ENCODE measurements at regions not wholly inside any gene's neighbourhood (a gene's known extent, or its start where the extent isn't known, plus 50 kb on each side); places are given as distances from the start of the nearest gene placed in this dataset.
A peak's percentile ranks its signal among the peaks of the same experiment; 100 is the strongest.
"Not testable (repeated sequence)": the region's sequence is repeated elsewhere in the genome, so short reads cannot be mapped to it uniquely, and the experiment has no call there.

GRCh38 chr7:8363407-8364015, 69.9 kb upstream of the NXPH1 start:
- TF ChIP-seq POLR2A (IDR thresholded peaks at IDR 0.05): no peak
- TF ChIP-seq, protein P1, sequence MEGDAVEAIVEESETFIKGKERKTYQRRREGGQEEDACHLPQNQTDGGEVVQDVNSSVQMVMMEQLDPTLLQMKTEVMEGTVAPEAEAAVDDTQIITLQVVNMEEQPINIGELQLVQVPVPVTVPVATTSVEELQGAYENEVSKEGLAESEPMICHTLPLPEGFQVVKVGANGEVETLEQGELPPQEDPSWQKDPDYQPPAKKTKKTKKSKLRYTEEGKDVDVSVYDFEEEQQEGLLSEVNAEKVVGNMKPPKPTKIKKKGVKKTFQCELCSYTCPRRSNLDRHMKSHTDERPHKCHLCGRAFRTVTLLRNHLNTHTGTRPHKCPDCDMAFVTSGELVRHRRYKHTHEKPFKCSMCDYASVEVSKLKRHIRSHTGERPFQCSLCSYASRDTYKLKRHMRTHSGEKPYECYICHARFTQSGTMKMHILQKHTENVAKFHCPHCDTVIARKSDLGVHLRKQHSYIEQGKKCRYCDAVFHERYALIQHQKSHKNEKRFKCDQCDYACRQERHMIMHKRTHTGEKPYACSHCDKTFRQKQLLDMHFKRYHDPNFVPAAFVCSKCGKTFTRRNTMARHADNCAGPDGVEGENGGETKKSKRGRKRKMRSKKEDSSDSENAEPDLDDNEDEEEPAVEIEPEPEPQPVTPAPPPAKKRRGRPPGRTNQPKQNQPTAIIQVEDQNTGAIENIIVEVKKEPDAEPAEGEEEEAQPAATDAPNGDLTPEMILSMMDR (IDR thresholded peaks at IDR 0.05): no peak
- DNase-seq (no peak), ATAC-seq (no peak)
- H3K4me3 ChIP-seq: no peak overlapping the region
- no peaks in the 10 kb centered on the region for H3K9me3 ChIP-seq
- H3K27me3 ChIP-seq: no peaks in the 10 kb centered on the region
- no peaks in the 10 kb centered on the region for H3K4me1 ChIP-seq
- intact Hi-C loops (cut with DNase I): no loop called here
- H3K27ac ChIP-seq: no peak overlapping the region
- 61 to 76% (median 64%) methylated on average over 3 of the region's 3 CpGs for WGBS, 4 donors
- H3K36me3 ChIP-seq: no peaks in the 10 kb centered on the region

- intact Hi-C loops (cut with DNase I): no loop called here
- Histone ChIP-seq H3K36me3 (no peaks in the 10 kb centered on the region), H3K27me3 (no peaks in the 10 kb centered on the region), H3K9me3 (no peaks in the 10 kb centered on the region), H3K4me3 (no peak overlapping the region), H3K4me1 (no peaks in the 10 kb centered on the region), H3K27ac (no peak overlapping the region)
- ATAC-seq (no peak), DNase-seq (no peak)
- no peak for TF ChIP-seq POLR2A (IDR thresholded peaks at IDR 0.05)
- TF ChIP-seq, protein P1 (IDR thresholded peaks at IDR 0.05): peak in 9 of 12 donors; percentile 7 to 46 (median 26)
- 45 to 55% (median 47%) methylated on average over 2 of the region's 2 CpGs for WGBS, 4 donors
Observed at GRCh38 chr7:8365499-8366110, 67.8 kb upstream of the NXPH1 start.

DNA sequence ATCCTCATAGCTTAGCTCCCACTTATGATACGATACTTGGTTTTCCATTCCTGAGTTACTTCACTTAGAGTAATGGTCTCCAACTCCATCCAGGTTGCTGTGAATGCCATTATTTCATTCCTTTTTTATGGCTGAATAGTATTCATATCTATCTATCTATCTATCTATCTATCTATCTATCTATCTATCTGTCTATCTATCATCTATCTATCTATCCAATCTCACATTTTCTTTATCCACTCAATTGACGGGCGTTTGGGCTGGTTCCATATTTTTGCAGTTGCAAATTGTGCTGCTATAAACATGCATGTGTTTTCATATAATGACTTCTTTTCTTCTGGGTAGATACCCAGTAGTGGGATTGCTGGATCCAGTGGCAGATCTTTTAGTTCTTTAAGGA, 65.4 kb upstream of the NXPH1 start:
- intact Hi-C loops (cut with DNase I); H3K9me3 ChIP-seq; H3K27ac ChIP-seq; H3K36me3 ChIP-seq; H3K4me1 ChIP-seq; H3K4me3 ChIP-seq; DNase-seq; H3K27me3 ChIP-seq; ATAC-seq: not testable (repeated sequence)
- WGBS, 4 donors: 59 to 70% (median 62%) methylated on average over 3 of the region's 3 CpGs

- H3K36me3 ChIP-seq: no peaks in the 10 kb centered on the region
- H3K27ac ChIP-seq: no peak overlapping the region
- no peak for ATAC-seq
- H3K9me3 ChIP-seq: peaks cover 0 to 3% (median 0%) of the 10 kb centered on the region in 12 donors
- H3K27me3 ChIP-seq: no peaks in the 10 kb centered on the region
- no peaks in the 10 kb centered on the region for H3K4me1 ChIP-seq
- intact Hi-C loops (cut with DNase I): no loop called here
- TF ChIP-seq, protein P1 (IDR thresholded peaks at IDR 0.05): no peak
- TF ChIP-seq POLR2A (IDR thresholded peaks at IDR 0.05): no peak
- no peak overlapping the region for H3K4me3 ChIP-seq
- WGBS, 4 donors: 71 to 90% (median 84%) methylated on average over 2 of the region's 2 CpGs
- DNase-seq: no peak
Observed at GRCh38 chr7:8371742-8372141, 61.7 kb upstream of the NXPH1 start.

GRCh38 chr7:8373851-8374250, 59.6 kb upstream of the NXPH1 start:
- ATAC-seq (no peak), DNase-seq (no peak)
- no peaks in the 10 kb centered on the region for H3K36me3 ChIP-seq
- WGBS, 4 donors: 75 to 85% (median 81%) methylated on average over 2 of the region's 2 CpGs
- H3K27ac ChIP-seq: no peak overlapping the region
- no peak overlapping the region for H3K4me3 ChIP-seq
- peaks cover 0 to 3% (median 0%) of the 10 kb centered on the region in 12 donors for H3K9me3 ChIP-seq
- H3K27me3 ChIP-seq: no peaks in the 10 kb centered on the region
- TF ChIP-seq, protein P1 (IDR thresholded peaks at IDR 0.05): no peak
- no peak for TF ChIP-seq POLR2A (IDR thresholded peaks at IDR 0.05)
- no peaks in the 10 kb centered on the region for H3K4me1 ChIP-seq
- intact Hi-C loops (cut with DNase I): no loop called here

Data from heart left ventricle (tissue), 16 donors.